HCT116 (cell line): ENCODE measurements at regions not wholly inside any gene's neighbourhood (a gene's known extent, or its start where the extent isn't known, plus 50 kb on each side); places are given as distances from the start of the nearest gene placed in this dataset.

Experiments
- ATAC-seq: fragments of 200-7000 bp; cut with Tn5 transposase; 2 replicates; pipeline ENCODE4 v1.9.1; 2020; ENCODE audit warnings: mild to moderate bottlenecking, moderate library complexity
- BruUV-seq: library from RNA; stranded (reverse); fragments of 400-500 nt; replicated peaks from 2 replicates; lab custom pipeline; 2021; lab: Mats Ljungman, UMichigan
- CTCF ChIA-PET: fragments of 300-600 bp; sonication (Branson Sonifier 250); formaldehyde crosslinking; loops from one replicate; lab custom pipeline; 2021; ENCODE audit warnings: antibody characterized with exemption; lab: Charles Lee
- POLR2A ChIA-PET: fragments of 300-600, 350-600 bp; sonication (Branson Sonifier 250); formaldehyde crosslinking; loops from one replicate; lab custom pipeline; 2021; ENCODE audit warnings: antibody characterized with exemption; lab: Charles Lee
- RAD21 ChIA-PET, 2 experiments: fragments of 300-600 bp; sonication (Branson Sonifier 250); formaldehyde crosslinking; loops; one replicate each; lab custom pipeline; 2023; ENCODE audit warnings: low total read pairs in 2 of 2; ENCODE audit not compliant: uncharacterized antibody in 2 of 2, unreplicated experiment in 2 of 2, low non-redundant PET in 1 of 2; lab: Charles Lee
- DNase-seq: peaks from one replicate; pipeline ENCODE4 v3.0.0-alpha.2; 2010; ENCODE audit warnings: low read depth, low spot score
- H2AFZ ChIP-seq: fragments of 200-600 bp; shearing (Covaris generic), sonication (generic); 2 replicates; pipeline ENCODE4 v1.6.1; 2017; ENCODE audit warnings: low read depth, mixed run types, mixed read lengths, antibody characterized with exemption, low read length; ENCODE audit not compliant: poor library complexity, severe bottlenecking
- H3K27ac ChIP-seq: 2 replicates; pipeline ENCODE4 v1.5.1; 2012; ENCODE audit warnings: low read depth, low read length
- H3K27me3 ChIP-seq: fragments of 200-600 bp; sonication (generic); 2 replicates; pipeline ENCODE4 v1.6.1; 2016; ENCODE audit warnings: mixed run types, low read length, mixed read lengths; ENCODE audit not compliant: insufficient read depth
- H3K36me3 ChIP-seq, 2 experiments: fragments of 200-500 bp in 1 of 2; fragments of 200-600 bp in 1 of 2; sonication (Bioruptor generic) in 1 of 2; sonication (generic) in 1 of 2; 2 replicates each; pipeline versions ENCODE4 v1.5.1 to v1.6.1; 2014 to 2016; ENCODE audit warnings: low read length in 2 of 2, inconsistent platforms in 1 of 2, mixed read lengths in 1 of 2, mixed run types in 1 of 2; ENCODE audit not compliant: insufficient read depth in 2 of 2, control insufficient read depth in 1 of 2
- H3K4me1 ChIP-seq, 2 experiments: fragments of 200-600 bp in 1 of 2; sonication (generic) in 1 of 2; 2 replicates each; pipeline versions ENCODE4 v1.5.1 to v1.6.1; 2012 to 2017; ENCODE audit warnings: low read length in 2 of 2, inconsistent platforms in 1 of 2, mild to moderate bottlenecking in 1 of 2, mixed read lengths in 1 of 2, mixed run types in 1 of 2, moderate library complexity in 1 of 2; ENCODE audit not compliant: insufficient read depth in 2 of 2, control insufficient read depth in 1 of 2
- H3K4me2 ChIP-seq: fragments of 200-600 bp; sonication (generic); 2 replicates; pipeline ENCODE4 v1.6.1; 2017; ENCODE audit warnings: mixed run types, low read length, mixed read lengths
- H3K4me3 ChIP-seq, 2 experiments: fragments of 200-600 bp in 1 of 2; sonication (generic) in 1 of 2; replicated peaks in 1 of 2; 2 replicates each; pipeline ENCODE4 v1.5.1; 2011 to 2016; ENCODE audit warnings: low read length in 2 of 2, control low read depth in 1 of 2, low read depth in 1 of 2, mild to moderate bottlenecking in 1 of 2, mixed read lengths in 1 of 2, mixed run types in 1 of 2
- H3K79me2 ChIP-seq: fragments of 200-600 bp; sonication (generic); 2 replicates; pipeline ENCODE4 v1.6.1; 2017; ENCODE audit warnings: mild to moderate bottlenecking, mixed run types, low read length, moderate library complexity, mixed read lengths; ENCODE audit not compliant: insufficient read depth
- H3K9ac ChIP-seq: fragments of 200-600 bp; sonication (generic); 2 replicates; pipeline ENCODE4 v1.6.1; 2016; ENCODE audit warnings: low read length, mixed read lengths
- H3K9me2 ChIP-seq: fragments of 200-600 bp; sonication (generic), shearing (Covaris generic); 2 replicates; pipeline ENCODE4 v1.6.1; 2017; ENCODE audit warnings: mixed run types, mild to moderate bottlenecking, moderate library complexity; ENCODE audit not compliant: insufficient read depth
- H3K9me3 ChIP-seq, 2 experiments: fragments of 200-500 bp in 1 of 2; fragments of 200-600 bp in 1 of 2; sonication (Bioruptor generic) in 1 of 2; sonication (generic) in 1 of 2; 2 replicates each; pipeline ENCODE4 v1.6.1; 2014 to 2017; ENCODE audit warnings: low read length in 2 of 2, mixed read lengths in 2 of 2, inconsistent platforms in 1 of 2, low read depth in 1 of 2, mild to moderate bottlenecking in 1 of 2, mixed run types in 1 of 2, moderate library complexity in 1 of 2; ENCODE audit not compliant: control insufficient read depth in 1 of 2, insufficient read depth in 1 of 2
- H4K20me1 ChIP-seq: fragments of 200-600 bp; sonication (generic), shearing (Covaris generic); 2 replicates; pipeline ENCODE4 v1.6.1; 2017; ENCODE audit warnings: mixed run types, mild to moderate bottlenecking, moderate library complexity; ENCODE audit not compliant: insufficient read depth
- EGR1 ChIP-seq: IDR thresholded peaks from 2 replicates; pipeline ENCODE4 v1.6.1; 2012; ENCODE audit warnings: low read depth
- ELF1 ChIP-seq: IDR thresholded peaks from 2 replicates; pipeline ENCODE4 v1.6.1; 2012; ENCODE audit warnings: low read depth, borderline replicate concordance
- EZH2 ChIP-seq: fragments of 200-600 bp; sonication (generic); IDR thresholded peaks from 2 replicates; pipeline ENCODE4 v1.6.1; 2017; ENCODE audit warnings: antibody characterized with exemption, mixed run types
- JUND ChIP-seq: IDR thresholded peaks from 2 replicates; pipeline ENCODE4 v1.6.1; 2012
- POLR2A ChIP-seq: IDR thresholded peaks from 2 replicates; pipeline ENCODE4 v1.7.0; 2011; ENCODE audit warnings: borderline replicate concordance; ENCODE audit not compliant: insufficient read depth, insufficient read length; ENCODE audit errors: extremely low read depth
- POLR2AphosphoS5 ChIP-seq: IDR thresholded peaks from 2 replicates; pipeline ENCODE4 v1.6.1; 2011; ENCODE audit warnings: mild to moderate bottlenecking, low read depth, low read length, moderate library complexity
- RAD21 ChIP-seq: IDR thresholded peaks from 2 replicates; pipeline ENCODE4 v1.6.1; 2012; ENCODE audit warnings: low read depth, mild to moderate bottlenecking
- SIN3A ChIP-seq: IDR thresholded peaks from 2 replicates; pipeline ENCODE4 v1.6.1; 2012; ENCODE audit warnings: low read depth
- SP1 ChIP-seq: IDR thresholded peaks from 2 replicates; pipeline ENCODE4 v1.6.1; 2012; ENCODE audit warnings: low read depth
- SRF ChIP-seq: IDR thresholded peaks from 2 replicates; pipeline ENCODE4 v1.6.1; 2012; ENCODE audit warnings: low read depth
- TCF7L2 ChIP-seq: IDR thresholded peaks from 2 replicates; pipeline ENCODE4 v1.7.0; 2011; ENCODE audit warnings: borderline replicate concordance, inconsistent platforms; ENCODE audit not compliant: insufficient read depth, insufficient read length; ENCODE audit errors: extremely low read depth
- YY1 ChIP-seq: IDR thresholded peaks from 2 replicates; pipeline ENCODE4 v1.6.1; 2011; ENCODE audit warnings: low read length, low read depth, moderate library complexity, mild to moderate bottlenecking; ENCODE audit not compliant: insufficient replicate concordance; ENCODE audit errors: extremely low read depth
- ZFX ChIP-seq: fragments of 450-650 bp; IDR thresholded peaks from 2 replicates; pipeline ENCODE4 v1.6.1; 2017
- ZNF274 ChIP-seq: fragments of 200-500 bp; sonication (Bioruptor generic); IDR thresholded peaks from 2 replicates; pipeline ENCODE4 v1.6.1; 2014; ENCODE audit warnings: mild to moderate bottlenecking, low read depth, low read length, inconsistent platforms
- intact Hi-C: fragments of 100-400 bp; cut with micrococcal nuclease; formaldehyde crosslinking; loops from 2 replicates; pipeline ENCODE4 v1.10.0; 2022
- TF ChIP-seq, protein P1 (sequence below), 3 experiments: fragments of 200-600 bp in 1 of 3; sonication (generic) in 1 of 3; IDR thresholded peaks in 2 of 3; conservative IDR thresholded peaks in 1 of 3; 2 replicates each; pipeline ENCODE4 v1.5.1; 2012 to 2017; ENCODE audit warnings: low read depth in 2 of 3, low read length in 2 of 3, antibody characterized with exemption in 1 of 3, borderline replicate concordance in 1 of 3, control low read depth in 1 of 3, mild to moderate bottlenecking in 1 of 3, mixed read lengths in 1 of 3, mixed run types in 1 of 3, moderate library complexity in 1 of 3; ENCODE audit not compliant: insufficient read depth in 1 of 3
- TF ChIP-seq, protein P2 (sequence below): IDR thresholded peaks from 2 replicates; pipeline ENCODE4 v1.6.1; 2012; ENCODE audit warnings: low read depth
- TF ChIP-seq, protein P3 (sequence below): IDR thresholded peaks from 2 replicates; pipeline ENCODE4 v1.6.1; 2011; ENCODE audit warnings: mild to moderate bottlenecking, low read length, moderate library complexity; ENCODE audit not compliant: insufficient replicate concordance; ENCODE audit errors: extremely low read depth
- TF ChIP-seq, protein P4 (sequence below): IDR thresholded peaks from 2 replicates; pipeline ENCODE4 v1.6.1; 2012

DNA sequence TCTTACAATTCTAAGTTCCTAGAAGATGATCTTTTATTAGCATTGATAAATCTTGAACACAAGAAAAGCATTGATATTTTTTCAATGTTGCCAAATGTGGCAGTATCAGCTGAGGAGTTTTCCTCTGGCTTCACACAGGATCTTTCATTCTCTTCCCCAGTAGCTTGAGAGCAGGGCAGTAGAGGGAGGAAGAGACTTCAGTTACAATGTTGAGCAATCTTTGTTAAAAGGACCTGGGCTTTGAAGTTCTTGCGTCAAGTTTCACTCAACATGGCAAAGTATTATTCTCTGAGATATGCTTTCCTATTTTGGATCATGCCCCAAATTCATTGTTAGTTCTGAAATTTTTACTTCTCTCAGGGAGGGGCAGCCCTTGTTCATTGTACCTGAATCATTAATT lies 238.0 kb downstream of the COL12A1 start (continued):
- no peak for TF ChIP-seq SIN3A
- TF ChIP-seq ZNF274 = no peak
- TF ChIP-seq YY1 = no peak
- no peak for TF ChIP-seq JUND
- no peak for TF ChIP-seq ZFX
- no peak for TF ChIP-seq RAD21
- TF ChIP-seq, all 23 proteins: peak for 0

DNA sequence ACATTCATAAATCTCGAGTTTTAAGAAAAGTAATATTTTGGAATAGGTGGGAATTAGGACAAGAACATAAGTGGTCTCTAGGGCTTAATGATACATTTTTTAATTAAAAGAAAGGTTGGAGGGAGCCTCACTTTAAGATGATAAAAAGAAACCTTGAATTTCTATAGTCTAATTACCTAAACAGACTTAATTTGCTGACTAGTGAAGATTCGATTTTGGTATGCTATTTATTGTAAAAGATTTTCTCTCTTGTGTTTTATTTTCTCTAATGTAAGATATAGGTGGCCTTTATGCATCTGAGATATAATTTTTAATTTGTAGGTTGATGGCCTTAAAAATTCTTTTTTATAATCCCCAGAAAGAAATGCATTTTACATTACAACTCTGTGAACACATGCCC lies 239.1 kb downstream of the COL12A1 start:
- 0 out of 4 replicates have a peak, but pooled peaks cover 0 to 3% of the 10 kb centered on the region in 2 experiments for H3K4me1 ChIP-seq
- POLR2A ChIA-PET = no interaction called here
- no peaks in the 10 kb centered on the region for H3K27me3 ChIP-seq

More for the DNA sequence above, 239.1 kb downstream of the COL12A1 start:
- Histone ChIP-seq H3K4me3 (no peak overlapping the region), H3K9me2 (0 out of 2 replicates have a peak, but pooled peaks cover 5% of the 10 kb centered on the region), H2AFZ (peak overlapping the region; percentile 11), H3K36me3 (no peaks in the 10 kb centered on the region), H3K9ac (no peak overlapping the region), H4K20me1 (no peaks in the 10 kb centered on the region), H3K4me2 (no peak overlapping the region), H3K9me3 (no peaks in the 10 kb centered on the region; a peak in 1 of 4 replicates), H3K79me2 (no peaks in the 10 kb centered on the region), H3K27ac (no peak overlapping the region)
- TF ChIP-seq POLR2A = no peak
- no peak for TF ChIP-seq EGR1
- TF ChIP-seq, protein P1, sequence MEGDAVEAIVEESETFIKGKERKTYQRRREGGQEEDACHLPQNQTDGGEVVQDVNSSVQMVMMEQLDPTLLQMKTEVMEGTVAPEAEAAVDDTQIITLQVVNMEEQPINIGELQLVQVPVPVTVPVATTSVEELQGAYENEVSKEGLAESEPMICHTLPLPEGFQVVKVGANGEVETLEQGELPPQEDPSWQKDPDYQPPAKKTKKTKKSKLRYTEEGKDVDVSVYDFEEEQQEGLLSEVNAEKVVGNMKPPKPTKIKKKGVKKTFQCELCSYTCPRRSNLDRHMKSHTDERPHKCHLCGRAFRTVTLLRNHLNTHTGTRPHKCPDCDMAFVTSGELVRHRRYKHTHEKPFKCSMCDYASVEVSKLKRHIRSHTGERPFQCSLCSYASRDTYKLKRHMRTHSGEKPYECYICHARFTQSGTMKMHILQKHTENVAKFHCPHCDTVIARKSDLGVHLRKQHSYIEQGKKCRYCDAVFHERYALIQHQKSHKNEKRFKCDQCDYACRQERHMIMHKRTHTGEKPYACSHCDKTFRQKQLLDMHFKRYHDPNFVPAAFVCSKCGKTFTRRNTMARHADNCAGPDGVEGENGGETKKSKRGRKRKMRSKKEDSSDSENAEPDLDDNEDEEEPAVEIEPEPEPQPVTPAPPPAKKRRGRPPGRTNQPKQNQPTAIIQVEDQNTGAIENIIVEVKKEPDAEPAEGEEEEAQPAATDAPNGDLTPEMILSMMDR (IDR thresholded peaks at IDR 0.05 in 2 of 3, conservative IDR thresholded peaks at IDR 0.05 in 1 of 3; ENCODE audit: borderline replicate concordance in 1 of 3, insufficient read depth in 1 of 3, low read depth in 2 of 3, low read length in 2 of 3) = no peak
- no peak for TF ChIP-seq YY1
- TF ChIP-seq, protein P2, sequence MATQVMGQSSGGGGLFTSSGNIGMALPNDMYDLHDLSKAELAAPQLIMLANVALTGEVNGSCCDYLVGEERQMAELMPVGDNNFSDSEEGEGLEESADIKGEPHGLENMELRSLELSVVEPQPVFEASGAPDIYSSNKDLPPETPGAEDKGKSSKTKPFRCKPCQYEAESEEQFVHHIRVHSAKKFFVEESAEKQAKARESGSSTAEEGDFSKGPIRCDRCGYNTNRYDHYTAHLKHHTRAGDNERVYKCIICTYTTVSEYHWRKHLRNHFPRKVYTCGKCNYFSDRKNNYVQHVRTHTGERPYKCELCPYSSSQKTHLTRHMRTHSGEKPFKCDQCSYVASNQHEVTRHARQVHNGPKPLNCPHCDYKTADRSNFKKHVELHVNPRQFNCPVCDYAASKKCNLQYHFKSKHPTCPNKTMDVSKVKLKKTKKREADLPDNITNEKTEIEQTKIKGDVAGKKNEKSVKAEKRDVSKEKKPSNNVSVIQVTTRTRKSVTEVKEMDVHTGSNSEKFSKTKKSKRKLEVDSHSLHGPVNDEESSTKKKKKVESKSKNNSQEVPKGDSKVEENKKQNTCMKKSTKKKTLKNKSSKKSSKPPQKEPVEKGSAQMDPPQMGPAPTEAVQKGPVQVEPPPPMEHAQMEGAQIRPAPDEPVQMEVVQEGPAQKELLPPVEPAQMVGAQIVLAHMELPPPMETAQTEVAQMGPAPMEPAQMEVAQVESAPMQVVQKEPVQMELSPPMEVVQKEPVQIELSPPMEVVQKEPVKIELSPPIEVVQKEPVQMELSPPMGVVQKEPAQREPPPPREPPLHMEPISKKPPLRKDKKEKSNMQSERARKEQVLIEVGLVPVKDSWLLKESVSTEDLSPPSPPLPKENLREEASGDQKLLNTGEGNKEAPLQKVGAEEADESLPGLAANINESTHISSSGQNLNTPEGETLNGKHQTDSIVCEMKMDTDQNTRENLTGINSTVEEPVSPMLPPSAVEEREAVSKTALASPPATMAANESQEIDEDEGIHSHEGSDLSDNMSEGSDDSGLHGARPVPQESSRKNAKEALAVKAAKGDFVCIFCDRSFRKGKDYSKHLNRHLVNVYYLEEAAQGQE = no peak
- TF ChIP-seq EZH2 = no peak
- TF ChIP-seq ELF1 = no peak
- TF ChIP-seq RAD21 = no peak
- no peak for TF ChIP-seq SIN3A
- no peak for TF ChIP-seq JUND
- no peak for TF ChIP-seq SP1
- TF ChIP-seq POLR2AphosphoS5 = no peak
- TF ChIP-seq ZNF274 = no peak
- no peak for TF ChIP-seq SRF
- TF ChIP-seq TCF7L2 = no peak
- TF ChIP-seq, protein P3, sequence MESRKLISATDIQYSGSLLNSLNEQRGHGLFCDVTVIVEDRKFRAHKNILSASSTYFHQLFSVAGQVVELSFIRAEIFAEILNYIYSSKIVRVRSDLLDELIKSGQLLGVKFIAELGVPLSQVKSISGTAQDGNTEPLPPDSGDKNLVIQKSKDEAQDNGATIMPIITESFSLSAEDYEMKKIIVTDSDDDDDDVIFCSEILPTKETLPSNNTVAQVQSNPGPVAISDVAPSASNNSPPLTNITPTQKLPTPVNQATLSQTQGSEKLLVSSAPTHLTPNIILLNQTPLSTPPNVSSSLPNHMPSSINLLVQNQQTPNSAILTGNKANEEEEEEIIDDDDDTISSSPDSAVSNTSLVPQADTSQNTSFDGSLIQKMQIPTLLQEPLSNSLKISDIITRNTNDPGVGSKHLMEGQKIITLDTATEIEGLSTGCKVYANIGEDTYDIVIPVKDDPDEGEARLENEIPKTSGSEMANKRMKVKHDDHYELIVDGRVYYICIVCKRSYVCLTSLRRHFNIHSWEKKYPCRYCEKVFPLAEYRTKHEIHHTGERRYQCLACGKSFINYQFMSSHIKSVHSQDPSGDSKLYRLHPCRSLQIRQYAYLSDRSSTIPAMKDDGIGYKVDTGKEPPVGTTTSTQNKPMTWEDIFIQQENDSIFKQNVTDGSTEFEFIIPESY = no peak
- TF ChIP-seq, protein P4, sequence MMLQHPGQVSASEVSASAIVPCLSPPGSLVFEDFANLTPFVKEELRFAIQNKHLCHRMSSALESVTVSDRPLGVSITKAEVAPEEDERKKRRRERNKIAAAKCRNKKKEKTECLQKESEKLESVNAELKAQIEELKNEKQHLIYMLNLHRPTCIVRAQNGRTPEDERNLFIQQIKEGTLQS = no peak
- intact Hi-C loops = no loop called here
- ChIA-PET RAD21 (no interaction called here), CTCF (no interaction called here)
- no peak for DNase-seq
- BruUV-seq = no TSS peak
- no peak for ATAC-seq
